GF-D8 (cell line): ENCODE measurements at regions not wholly inside any gene's neighbourhood (a gene's known extent, or its start where the extent isn't known, plus 50 kb on each side); places are given as distances from the start of the nearest gene placed in this dataset.
A peak's percentile ranks its signal among the peaks of the same experiment; 100 is the strongest.
"Not testable (repeated sequence)": the region's sequence is repeated elsewhere in the genome, so short reads cannot be mapped to it uniquely, and the experiment has no call there.

Experiments
- DNase-seq: peaks from one replicate; lab custom pipeline; 2025; lab: John Stamatoyannopoulos, UW

DNA sequence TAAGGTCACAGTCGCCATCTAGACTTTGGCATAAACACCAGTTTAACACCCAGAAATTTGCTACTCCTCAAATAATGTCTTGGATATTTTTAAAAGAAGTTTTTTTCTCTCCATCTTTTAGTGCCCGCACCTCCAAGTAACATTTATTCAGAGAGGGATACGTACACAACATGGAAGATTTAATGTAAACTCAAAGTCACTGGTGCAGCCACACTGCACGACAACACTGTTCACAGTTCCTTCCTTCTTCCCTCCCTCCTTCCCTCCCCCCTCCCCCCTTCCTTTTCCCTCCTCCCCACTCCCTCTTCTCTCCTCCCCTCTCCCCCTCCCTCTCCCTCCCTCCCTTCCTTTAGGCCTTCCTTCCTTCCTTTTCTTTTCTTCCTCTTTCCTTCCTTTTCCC, 56.5 kb downstream of the NPPC start:
- DNase-seq: no peak

DNA sequence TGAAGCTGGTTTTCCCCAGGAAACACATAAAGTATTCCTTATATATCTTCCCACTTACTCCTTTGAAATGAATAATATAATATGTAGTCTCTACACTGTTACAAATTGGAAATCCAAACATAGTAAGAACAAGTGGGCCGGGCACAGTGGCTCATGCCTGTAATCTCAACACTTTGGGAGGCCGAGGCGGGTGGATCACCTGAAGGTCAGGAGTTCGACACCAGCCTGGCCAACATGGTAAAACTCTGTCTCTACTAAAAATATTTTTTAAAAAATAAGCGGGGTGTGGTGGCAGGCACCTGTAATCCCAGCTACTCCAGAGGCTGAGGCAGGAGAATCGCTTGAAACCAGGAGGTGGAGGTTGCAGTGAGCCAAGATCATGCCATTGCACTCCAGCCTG, 57.2 kb downstream of the NPPC start:
- DNase-seq: not testable (repeated sequence)

DNA sequence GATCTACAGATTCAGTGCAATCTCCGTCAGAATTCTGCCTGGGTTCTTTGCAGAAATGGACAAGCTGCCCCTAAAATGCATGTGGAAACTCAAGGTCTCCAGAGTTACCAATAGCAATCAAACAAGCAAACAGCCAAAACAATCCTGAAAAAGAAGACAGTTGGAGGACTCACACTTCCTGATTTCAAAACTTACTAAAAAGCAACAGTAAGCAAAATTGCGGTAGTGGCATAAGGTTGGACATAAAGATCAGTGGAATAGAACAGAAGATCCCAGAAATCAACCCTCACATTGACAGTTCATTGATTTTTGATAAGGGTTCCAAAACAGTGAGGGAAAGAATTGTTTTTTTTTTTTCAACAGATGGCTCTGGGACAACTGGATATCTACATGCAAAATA, 59.7 kb downstream of the NPPC start:
- DNase-seq: peak; percentile 22

DNA sequence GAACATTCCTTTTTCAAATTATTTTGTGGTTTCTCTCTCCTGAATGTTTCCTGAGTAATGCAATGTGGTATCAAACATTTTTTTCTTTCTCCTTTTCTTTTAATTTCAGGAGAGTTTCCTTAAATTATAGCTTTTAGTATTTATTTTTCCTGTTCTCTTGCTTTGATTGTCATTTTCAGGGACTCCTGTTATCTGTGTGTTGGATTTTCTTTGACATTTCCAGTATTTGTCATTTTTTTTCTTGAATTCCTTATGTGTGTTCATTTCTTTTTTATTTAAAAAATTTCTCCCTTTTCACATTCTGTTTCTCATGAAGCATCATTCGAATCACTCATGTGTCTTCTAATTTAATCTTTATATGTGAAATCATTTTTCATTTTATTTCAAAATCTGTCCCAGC, 61.0 kb downstream of the NPPC start:
- no peak for DNase-seq

DNA sequence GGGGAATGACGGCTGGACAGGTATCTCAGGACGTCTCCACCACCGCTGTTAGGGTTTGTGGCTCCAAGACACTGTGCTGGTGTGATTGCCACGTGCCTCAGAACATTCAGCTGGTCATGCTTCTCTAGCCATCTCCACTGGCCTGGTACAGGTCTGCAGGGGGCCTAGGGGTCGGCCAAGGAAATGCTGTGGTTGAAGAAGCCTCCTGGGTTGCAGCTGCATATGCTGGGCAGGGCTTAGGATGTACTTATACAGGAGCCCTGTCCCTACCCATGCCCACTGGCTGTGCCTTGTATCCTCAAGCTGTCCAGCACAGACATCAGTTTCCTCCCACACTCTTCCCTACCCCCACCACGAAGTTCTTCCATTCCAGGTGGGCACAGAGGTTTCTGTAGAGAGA, 64.1 kb downstream of the NPPC start:
- DNase-seq: no peak

DNA sequence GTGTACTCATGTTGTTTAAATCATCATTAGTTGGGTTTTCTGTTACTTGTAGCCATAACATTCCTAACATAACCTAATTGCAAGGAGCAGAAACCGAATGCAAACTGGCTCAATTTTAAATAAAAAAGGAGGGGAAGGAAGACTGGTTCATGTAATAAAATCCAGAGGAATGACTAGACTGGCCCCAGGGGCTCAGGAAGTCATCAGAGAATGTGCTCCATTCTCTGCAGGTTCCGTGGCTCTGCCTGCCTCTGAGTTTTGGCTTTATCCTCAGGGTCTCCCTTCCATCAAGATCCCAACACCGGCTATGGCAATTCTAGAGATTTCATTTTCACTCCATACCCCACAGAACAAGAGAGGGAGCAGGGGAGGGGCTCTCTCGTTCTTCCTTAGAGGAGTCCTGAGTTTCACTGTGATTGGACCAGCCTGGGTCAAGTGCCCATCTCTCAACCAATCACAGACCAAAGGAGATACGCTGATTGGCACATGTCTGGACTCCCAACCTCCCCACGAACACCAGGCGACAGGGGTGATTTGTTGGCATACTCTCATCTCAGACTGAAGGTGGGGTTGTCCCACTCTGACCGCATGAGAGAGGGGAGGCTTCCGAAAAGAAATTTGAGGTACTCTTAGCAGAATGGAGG, 64.8 kb downstream of the NPPC start:
- DNase-seq: no peak
